ENCODE measurements at regions not wholly inside any gene's neighbourhood (a gene's known extent, or its start where the extent isn't known, plus 50 kb on each side); places are given as distances from the start of the nearest gene placed in this dataset.

GRCh38 chr2:120669121-120669952 is 66.3 kb upstream of the GLI2 start:
- DNase-seq: no peak

GRCh38 chr2:120669971-120670370 is 65.7 kb upstream of the GLI2 start:
- DNase-seq: no peak

- no peak for DNase-seq
Observed at GRCh38 chr2:120670371-120670770, 65.3 kb upstream of the GLI2 start.

GRCh38 chr2:120670771-120671480 is 64.7 kb upstream of the GLI2 start:
- DNase-seq: no peak

GRCh38 chr2:120672526-120673204 is 63.0 kb upstream of the GLI2 start:
- no peak for DNase-seq

- DNase-seq: no peak
Observed at GRCh38 chr2:120673205-120673550, 62.5 kb upstream of the GLI2 start.

GRCh38 chr2:120673571-120674061 is 62.1 kb upstream of the GLI2 start:
- no peak for DNase-seq

GRCh38 chr2:120674246-120675170 is 61.2 kb upstream of the GLI2 start:
- DNase-seq: no peak

- DNase-seq: no peak
Observed at GRCh38 chr2:120675460-120676130, 60.1 kb upstream of the GLI2 start.

- no peak for DNase-seq
Observed at GRCh38 chr2:120677221-120677620, 58.4 kb upstream of the GLI2 start.

- no peak for DNase-seq
Observed at GRCh38 chr2:120677696-120678247, 57.9 kb upstream of the GLI2 start.

- no peak for DNase-seq
Observed at GRCh38 chr2:120678251-120678650, 57.4 kb upstream of the GLI2 start.

GRCh38 chr2:120678926-120679325 is 56.7 kb upstream of the GLI2 start:
- no peak for DNase-seq

- DNase-seq: no peak
Observed at GRCh38 chr2:120679526-120679925, 56.1 kb upstream of the GLI2 start.

GRCh38 chr2:120680136-120680761 is 55.4 kb upstream of the GLI2 start:
- DNase-seq: peak; percentile 21 to 52

- DNase-seq: no peak
Observed at GRCh38 chr2:120681181-120681580, 54.5 kb upstream of the GLI2 start.

- no peak for DNase-seq
Observed at GRCh38 chr2:120681696-120682288, 53.9 kb upstream of the GLI2 start.

GRCh38 chr2:120682654-120683053 is 53.0 kb upstream of the GLI2 start:
- DNase-seq: no peak

- no peak for DNase-seq
Observed at GRCh38 chr2:120683081-120683480, 52.6 kb upstream of the GLI2 start.

GRCh38 chr2:120683701-120684100 is 52.0 kb upstream of the GLI2 start:
- DNase-seq: no peak

Measured in NCI-H187 (cell line).